Smooth muscle cell (in vitro differentiated cells): ENCODE measurements at regions not wholly inside any gene's neighbourhood (a gene's known extent, or its start where the extent isn't known, plus 50 kb on each side); places are given as distances from the start of the nearest gene placed in this dataset.

Experiments
- DNase-seq: peaks from one replicate; lab custom pipeline; 2025; ENCODE audit not compliant: unreplicated experiment; lab: John Stamatoyannopoulos, UW
- H2AFZ ChIP-seq: fragments of 200-600 bp; sonication (generic); 2 replicates; pipeline ENCODE4 v1.6.0; 2016; ENCODE audit warnings: antibody characterized with exemption, low read depth, mild to moderate bottlenecking
- H3F3A ChIP-seq: fragments of 200-600 bp; sonication (generic); 2 replicates; pipeline ENCODE4 v1.6.0; 2017; ENCODE audit warnings: antibody characterized with exemption, low read depth
- H3K27ac ChIP-seq: fragments of 200-600 bp; sonication (generic); 2 replicates; pipeline ENCODE4 v1.5.1; 2016; ENCODE audit warnings: low read depth, mild to moderate bottlenecking
- H3K27me3 ChIP-seq: fragments of 200-600 bp; sonication (generic); 2 replicates; pipeline ENCODE4 v1.6.1; 2016; ENCODE audit warnings: low read depth, mild to moderate bottlenecking
- H3K36me3 ChIP-seq: fragments of 200-600 bp; sonication (generic); 2 replicates; pipeline ENCODE4 v1.5.1; 2016; ENCODE audit warnings: low read depth
- H3K4me1 ChIP-seq: fragments of 200-600 bp; sonication (generic); 2 replicates; pipeline ENCODE4 v1.5.1; 2016; ENCODE audit warnings: low read depth
- H3K4me2 ChIP-seq: fragments of 200-600 bp; sonication (generic); 2 replicates; pipeline ENCODE4 v1.6.0; 2016; ENCODE audit warnings: mild to moderate bottlenecking
- H3K4me3 ChIP-seq: fragments of 200-600 bp; sonication (generic); 2 replicates; pipeline ENCODE4 v1.5.1; 2016; ENCODE audit warnings: mild to moderate bottlenecking
- H3K79me2 ChIP-seq: fragments of 200-600 bp; sonication (generic); 2 replicates; pipeline ENCODE4 v1.6.0; 2016; ENCODE audit warnings: low read depth, mild to moderate bottlenecking
- H3K9ac ChIP-seq: fragments of 200-600 bp; sonication (generic); 2 replicates; pipeline ENCODE4 v1.6.0; 2016; ENCODE audit warnings: low read depth
- H3K9me3 ChIP-seq: fragments of 200-600 bp; sonication (generic); replicated peaks from 2 replicates; pipeline ENCODE4 v1.5.1; 2016; ENCODE audit warnings: low read depth
- H4K20me1 ChIP-seq: fragments of 200-600 bp; sonication (generic); 2 replicates; pipeline ENCODE4 v1.6.0; 2016; ENCODE audit warnings: low read depth
- WGBS: methylation state at CpG from one replicate; pipeline ENCODE4 v1.1.7; 2016; ENCODE audit warnings: low lambda C conversion rate; 5-methylcytosine and 5-hydroxymethylcytosine counted together
- TF ChIP-seq, protein P1 (sequence below): fragments of 200-600 bp; sonication (generic); IDR thresholded peaks from 2 replicates; pipeline ENCODE4 v1.5.1; 2017; ENCODE audit warnings: borderline replicate concordance, mild to moderate bottlenecking, antibody characterized with exemption; ENCODE audit not compliant: insufficient read depth, poor library complexity, severe bottlenecking

DNA sequence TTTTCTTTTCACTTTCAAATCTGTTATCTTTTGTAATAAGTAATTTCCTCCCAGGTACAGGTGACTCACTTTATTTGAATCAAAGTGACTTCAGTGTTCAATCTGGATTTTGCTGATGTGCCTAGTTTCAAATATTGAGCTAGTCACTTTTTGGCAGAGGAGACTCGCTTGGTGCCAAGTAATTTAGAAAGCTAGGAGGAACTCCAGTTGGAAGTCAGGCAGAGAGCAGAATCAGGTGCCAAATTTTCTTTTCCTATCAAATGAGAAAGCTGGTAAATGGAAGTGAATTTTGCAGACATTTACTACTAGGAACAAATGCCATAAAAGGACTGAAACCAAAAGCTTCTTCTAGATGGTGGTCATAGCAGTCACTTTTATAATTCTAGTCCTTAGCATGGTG, 656.0 kb upstream of the KIF2B start:
- TF ChIP-seq, protein P1, sequence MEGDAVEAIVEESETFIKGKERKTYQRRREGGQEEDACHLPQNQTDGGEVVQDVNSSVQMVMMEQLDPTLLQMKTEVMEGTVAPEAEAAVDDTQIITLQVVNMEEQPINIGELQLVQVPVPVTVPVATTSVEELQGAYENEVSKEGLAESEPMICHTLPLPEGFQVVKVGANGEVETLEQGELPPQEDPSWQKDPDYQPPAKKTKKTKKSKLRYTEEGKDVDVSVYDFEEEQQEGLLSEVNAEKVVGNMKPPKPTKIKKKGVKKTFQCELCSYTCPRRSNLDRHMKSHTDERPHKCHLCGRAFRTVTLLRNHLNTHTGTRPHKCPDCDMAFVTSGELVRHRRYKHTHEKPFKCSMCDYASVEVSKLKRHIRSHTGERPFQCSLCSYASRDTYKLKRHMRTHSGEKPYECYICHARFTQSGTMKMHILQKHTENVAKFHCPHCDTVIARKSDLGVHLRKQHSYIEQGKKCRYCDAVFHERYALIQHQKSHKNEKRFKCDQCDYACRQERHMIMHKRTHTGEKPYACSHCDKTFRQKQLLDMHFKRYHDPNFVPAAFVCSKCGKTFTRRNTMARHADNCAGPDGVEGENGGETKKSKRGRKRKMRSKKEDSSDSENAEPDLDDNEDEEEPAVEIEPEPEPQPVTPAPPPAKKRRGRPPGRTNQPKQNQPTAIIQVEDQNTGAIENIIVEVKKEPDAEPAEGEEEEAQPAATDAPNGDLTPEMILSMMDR = no peak
- Histone ChIP-seq H3K27ac (no peak overlapping the region), H3K36me3 (no peaks in the 10 kb centered on the region), H3K4me3 (no peak overlapping the region), H3F3A (no peaks in the 10 kb centered on the region), H3K4me2 (no peak overlapping the region), H3K9ac (no peak overlapping the region), H4K20me1 (no peaks in the 10 kb centered on the region), H3K79me2 (no peaks in the 10 kb centered on the region), H2AFZ (no peak overlapping the region), H3K4me1 (no peaks in the 10 kb centered on the region), H3K9me3 (no peaks in the 10 kb centered on the region), H3K27me3 (no peaks in the 10 kb centered on the region)
- WGBS = 85% methylated on average over 1 of the region's 1 CpG
- no peak for DNase-seq

DNA sequence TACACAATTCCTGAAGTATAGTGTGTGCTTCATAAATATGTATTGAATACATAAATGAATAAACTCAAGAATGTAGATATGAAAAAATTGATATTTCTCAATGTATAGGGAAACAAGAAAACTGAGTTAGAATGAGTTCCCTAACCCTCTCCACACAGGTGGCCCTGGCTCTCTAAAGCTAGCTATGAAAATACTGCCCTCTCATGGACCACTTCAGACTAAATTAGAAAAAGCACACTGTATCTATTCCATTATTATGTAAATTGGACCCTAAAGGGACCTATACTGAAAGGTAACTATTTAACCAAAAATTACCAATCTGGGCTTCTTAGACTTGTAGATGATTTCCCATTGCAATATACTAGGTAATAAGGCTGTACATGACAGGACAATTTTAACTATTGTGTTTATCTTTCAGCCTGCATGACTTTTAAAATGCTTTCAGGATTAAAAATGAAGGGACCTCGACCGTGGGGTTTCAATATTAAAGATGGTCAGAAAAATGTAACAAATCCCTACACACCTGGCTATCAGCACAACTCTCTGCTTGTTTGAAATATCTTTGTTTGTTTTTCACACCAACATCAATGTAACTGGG, 672.5 kb upstream of the KIF2B start:
- WGBS = 93% methylated on average over 2 of the region's 2 CpGs
- H3K9me3 ChIP-seq = no peaks in the 10 kb centered on the region
- H2AFZ ChIP-seq = no peak overlapping the region
- no peaks in the 10 kb centered on the region for H3K4me1 ChIP-seq
- no peak overlapping the region for H3K4me2 ChIP-seq
- no peak overlapping the region for H3K9ac ChIP-seq
- H3K27ac ChIP-seq = no peak overlapping the region
- no peaks in the 10 kb centered on the region for H3K79me2 ChIP-seq
- H3K36me3 ChIP-seq = no peaks in the 10 kb centered on the region
- no peaks in the 10 kb centered on the region for H3K27me3 ChIP-seq
- no peaks in the 10 kb centered on the region for H3F3A ChIP-seq
- no peak overlapping the region for H3K4me3 ChIP-seq
- TF ChIP-seq, protein P1 = peak; percentile 27
- H4K20me1 ChIP-seq = no peaks in the 10 kb centered on the region
- no peak for DNase-seq

DNA sequence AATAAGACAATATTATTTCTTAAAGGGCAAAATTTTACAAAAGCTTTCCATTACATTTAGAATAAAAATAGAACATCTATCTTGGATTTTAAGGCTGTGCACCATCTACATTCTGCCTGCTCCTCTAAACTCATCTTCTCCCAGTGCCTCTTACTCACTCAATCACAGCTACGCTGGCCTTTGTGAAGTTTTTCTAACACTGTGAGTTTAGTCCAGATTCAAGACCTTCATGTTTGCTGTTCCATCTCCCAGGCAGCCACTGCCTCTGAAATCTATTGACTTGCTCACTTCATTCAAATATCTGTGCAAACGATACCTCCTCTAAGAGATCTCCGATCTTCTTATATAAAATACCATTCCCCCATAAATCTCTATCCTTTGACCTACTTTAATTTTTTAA, 673.4 kb upstream of the KIF2B start:
- H3F3A ChIP-seq = no peaks in the 10 kb centered on the region
- H2AFZ ChIP-seq = no peak overlapping the region
- H3K4me3 ChIP-seq = no peak overlapping the region
- no peaks in the 10 kb centered on the region for H3K27me3 ChIP-seq
- H3K79me2 ChIP-seq = no peaks in the 10 kb centered on the region
- H3K9me3 ChIP-seq = no peaks in the 10 kb centered on the region
- H3K36me3 ChIP-seq = no peaks in the 10 kb centered on the region
- H3K4me2 ChIP-seq = no peak overlapping the region
- TF ChIP-seq, protein P1 = no peak
- H3K9ac ChIP-seq = no peak overlapping the region
- no peak for DNase-seq
- no peaks in the 10 kb centered on the region for H4K20me1 ChIP-seq
- H3K27ac ChIP-seq = no peak overlapping the region
- no peaks in the 10 kb centered on the region for H3K4me1 ChIP-seq
- WGBS = 92% methylated on average over 3 of the region's 3 CpGs

DNA sequence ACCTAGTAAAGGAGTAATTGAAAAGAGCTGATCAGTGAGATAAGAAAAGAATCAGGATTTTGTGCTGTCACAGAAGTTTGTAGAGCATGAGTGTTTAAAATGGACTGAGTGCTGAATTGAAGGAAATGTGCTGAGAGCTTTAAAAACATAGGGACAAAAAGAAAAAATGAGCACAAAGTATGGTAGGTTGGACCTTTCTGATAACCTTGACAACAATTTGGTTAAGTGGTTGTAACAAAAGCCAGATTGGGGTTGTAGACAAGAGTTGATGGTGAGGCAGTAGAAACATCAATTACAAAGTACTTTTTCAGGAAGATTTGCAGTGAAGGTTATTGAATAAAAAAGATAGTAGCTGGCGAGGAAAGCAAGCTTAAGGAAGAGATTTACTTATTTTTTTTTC, 674.7 kb upstream of the KIF2B start:
- TF ChIP-seq, protein P1 = no peak
- no peaks in the 10 kb centered on the region for H3F3A ChIP-seq
- H3K4me3 ChIP-seq = no peak overlapping the region
- H3K9me3 ChIP-seq = no peaks in the 10 kb centered on the region
- H3K4me2 ChIP-seq = no peak overlapping the region
- no peaks in the 10 kb centered on the region for H3K79me2 ChIP-seq
- peaks cover 12% of the 10 kb centered on the region for H3K4me1 ChIP-seq
- H4K20me1 ChIP-seq = no peaks in the 10 kb centered on the region
- H3K36me3 ChIP-seq = no peaks in the 10 kb centered on the region
- no peak overlapping the region for H2AFZ ChIP-seq
- no peak for DNase-seq
- no peak overlapping the region for H3K27ac ChIP-seq
- H3K27me3 ChIP-seq = no peaks in the 10 kb centered on the region
- H3K9ac ChIP-seq = no peak overlapping the region
- 83% methylated on average over 1 of the region's 1 CpG for WGBS
